Activated T-cell treated with anti-CD3 and anti-CD28 coated beads, Interleukin-2, amount 50 U/mL, for 72 hours (primary cell): ENCODE measurements at regions not wholly inside any gene's neighbourhood (a gene's known extent, or its start where the extent isn't known, plus 50 kb on each side); places are given as distances from the start of the nearest gene placed in this dataset.

Experiments
- ATAC-seq, 2 donors: fragments of 150-1000 bp; cut with Tn5 transposase; replicated peaks in 1 of 2; 2 replicates each; pipeline ENCODE4 v1.10.0; 2021; ENCODE audit warnings: moderate library complexity in 2 of 2, mild to moderate bottlenecking in 1 of 2
- DNase-seq, 2 donors: peaks; one replicate each; pipeline ENCODE4 v3.0.0; 2021 to 2022; ENCODE audit warnings: mixed read lengths in 1 of 2
- H3K27ac Mint-ChIP-seq: one replicate; pipeline ENCODE4 v1.8.0; 2022; ENCODE audit warnings: mild to moderate bottlenecking, moderate library complexity, mixed read lengths
- H3K27me3 Mint-ChIP-seq: one replicate; pipeline ENCODE4 v1.8.0; 2022; ENCODE audit warnings: low read depth, mixed read lengths
- H3K36me3 Mint-ChIP-seq, 2 donors: one replicate each; pipeline ENCODE4 v1.8.0; 2022; ENCODE audit warnings: mixed read lengths in 2 of 2, mild to moderate bottlenecking in 1 of 2; ENCODE audit not compliant: insufficient read depth in 2 of 2
- H3K4me1 Mint-ChIP-seq: one replicate; pipeline ENCODE4 v1.8.0; 2022; ENCODE audit warnings: low read depth, mixed read lengths
- H3K4me3 Mint-ChIP-seq, 2 donors: one replicate each; pipeline ENCODE4 v1.8.0; 2022; ENCODE audit warnings: mild to moderate bottlenecking in 2 of 2, mixed read lengths in 2 of 2, moderate library complexity in 2 of 2
- H3K9me3 Mint-ChIP-seq, 2 donors: one replicate each; pipeline ENCODE4 v1.8.0; 2022; ENCODE audit warnings: mixed read lengths in 2 of 2

- Mint-ChIP-seq H3K27me3 (peaks cover 16% of the 10 kb centered on the region), H3K36me3 (no peaks in the 10 kb centered on the region), H3K4me3 (no peak overlapping the region), H3K9me3 (no peaks in the 10 kb centered on the region), H3K4me1 (peaks cover 4% of the 10 kb centered on the region), H3K27ac (no peak overlapping the region)
- no peak for ATAC-seq
- no peak for DNase-seq
These were observed 80.5 kb downstream of the VEGFA start for GRCh38 chr6:43850314-43851203.

DNA sequence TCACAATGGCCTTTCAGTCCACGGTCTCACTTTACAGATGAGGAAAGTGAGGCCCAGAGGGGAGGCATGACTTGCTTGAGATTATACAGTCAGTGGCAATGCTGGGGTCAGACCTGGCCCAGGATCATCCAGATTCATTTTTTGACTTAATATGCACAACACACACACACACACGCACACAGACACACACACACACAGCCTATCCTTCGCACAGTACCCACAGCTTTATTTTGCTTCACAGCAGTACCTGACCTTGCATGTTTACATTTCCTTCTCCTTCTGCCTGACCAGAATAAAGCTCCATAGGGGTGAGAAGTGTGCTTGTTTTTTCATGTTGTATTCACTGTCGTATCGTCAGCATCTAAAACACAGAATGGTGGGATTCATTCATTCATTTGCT lies 79.8 kb downstream of the VEGFA start:
- DNase-seq (no peak), ATAC-seq (no peak)
- H3K27me3 Mint-ChIP-seq, result peaks cover 21% of the 10 kb centered on the region
- peaks cover 4% of the 10 kb centered on the region for H3K4me1 Mint-ChIP-seq
- no peaks in the 10 kb centered on the region for H3K9me3 Mint-ChIP-seq
- H3K36me3 Mint-ChIP-seq, result no peaks in the 10 kb centered on the region
- H3K27ac Mint-ChIP-seq, result no peak overlapping the region
- no peak overlapping the region for H3K4me3 Mint-ChIP-seq

DNA sequence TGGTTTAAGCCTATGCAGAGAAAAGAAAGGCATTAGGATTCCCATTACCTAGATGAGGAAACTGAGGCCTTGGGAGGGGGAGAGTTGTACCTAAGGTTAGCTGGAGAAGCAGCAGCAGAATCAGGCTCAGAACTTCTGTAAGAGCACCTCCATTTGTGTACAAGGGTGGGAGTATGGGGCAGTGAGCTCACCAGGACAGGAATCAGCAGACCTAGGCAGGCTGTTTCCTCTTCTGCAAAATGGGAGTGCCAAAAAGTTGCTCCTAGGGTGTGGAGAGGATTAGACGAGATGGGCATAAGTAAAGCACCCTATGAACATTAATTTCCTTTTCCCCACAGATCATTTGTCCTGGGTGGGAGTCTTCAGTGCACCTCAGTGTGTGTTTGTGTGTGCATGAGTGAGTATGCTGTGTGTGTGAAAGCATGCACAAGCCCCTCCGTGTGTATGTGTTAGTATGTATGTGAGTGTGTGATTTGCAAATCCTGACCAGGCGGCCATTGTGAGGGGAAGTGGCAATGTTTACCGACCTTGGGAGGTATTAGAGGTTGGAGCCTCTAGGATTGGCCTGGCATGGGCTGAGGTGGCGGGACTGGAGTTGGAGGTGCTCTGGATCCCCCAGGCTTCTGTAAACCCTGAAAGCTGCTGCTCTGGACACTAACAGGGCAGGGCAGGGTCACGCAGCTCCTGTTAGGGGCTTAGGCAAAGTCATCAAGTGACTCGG lies 78.8 kb downstream of the VEGFA start:
- DNase-seq (no peak), ATAC-seq (no peak)
- H3K4me3 Mint-ChIP-seq, result no peak overlapping the region
- H3K27ac Mint-ChIP-seq, result no peak overlapping the region
- H3K27me3 Mint-ChIP-seq, result peaks cover 21% of the 10 kb centered on the region
- H3K9me3 Mint-ChIP-seq, result no peaks in the 10 kb centered on the region
- H3K36me3 Mint-ChIP-seq, result no peaks in the 10 kb centered on the region
- H3K4me1 Mint-ChIP-seq, result peaks cover 4% of the 10 kb centered on the region

- ATAC-seq (no peak), DNase-seq (no peak)
- H3K4me3 Mint-ChIP-seq, result no peak overlapping the region
- H3K27me3 Mint-ChIP-seq, result peaks cover 21% of the 10 kb centered on the region
- H3K36me3 Mint-ChIP-seq, result no peaks in the 10 kb centered on the region
- H3K27ac Mint-ChIP-seq, result no peak overlapping the region
- peaks cover 4% of the 10 kb centered on the region for H3K4me1 Mint-ChIP-seq
- no peaks in the 10 kb centered on the region for H3K9me3 Mint-ChIP-seq
These were observed 78.0 kb downstream of the VEGFA start for GRCh38 chr6:43847741-43848630.

DNA sequence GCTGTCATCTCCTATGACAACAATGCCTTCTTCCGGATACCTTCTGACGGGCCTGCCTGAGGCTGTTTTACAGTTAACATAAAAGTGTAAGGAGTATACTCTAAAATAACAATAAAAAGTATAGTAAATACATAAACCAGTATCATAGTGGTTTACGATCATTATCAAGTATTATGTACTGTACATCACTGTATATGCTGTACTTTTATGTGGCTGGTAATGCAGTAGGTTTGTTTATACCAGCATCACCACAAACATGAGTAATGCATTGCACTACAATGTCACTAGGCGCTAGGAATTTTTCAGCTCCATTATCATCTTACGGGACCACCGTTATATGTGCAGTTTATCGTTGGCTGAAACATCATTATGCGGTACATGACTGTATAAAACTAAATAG lies 76.5 kb downstream of the VEGFA start:
- Mint-ChIP-seq H3K27ac (no peak overlapping the region), H3K9me3 (no peaks in the 10 kb centered on the region), H3K27me3 (peaks cover 21% of the 10 kb centered on the region), H3K36me3 (no peaks in the 10 kb centered on the region), H3K4me3 (no peak overlapping the region), H3K4me1 (peaks cover 4% of the 10 kb centered on the region)
- ATAC-seq (no peak), DNase-seq (no peak)

DNA sequence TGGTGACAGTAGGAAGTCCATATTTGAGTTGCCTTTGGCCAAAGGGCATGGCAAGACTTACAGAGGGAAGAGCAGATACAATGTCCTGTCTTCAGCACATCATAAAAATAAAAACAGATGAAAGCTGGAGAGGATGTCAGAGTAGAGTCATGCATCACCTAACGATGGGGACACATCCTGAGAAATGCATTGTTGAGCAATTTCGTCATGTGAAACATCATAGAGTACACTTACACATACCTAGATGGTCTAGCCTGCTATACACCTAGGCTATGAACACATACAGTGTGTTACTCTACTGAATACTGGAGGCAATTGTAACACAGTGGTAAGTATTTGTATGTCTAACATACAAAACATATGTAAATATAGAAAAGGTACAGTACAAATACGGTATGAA lies 75.6 kb downstream of the VEGFA start:
- peaks cover 4% of the 10 kb centered on the region for H3K4me1 Mint-ChIP-seq
- H3K9me3 Mint-ChIP-seq, result no peaks in the 10 kb centered on the region
- no peaks in the 10 kb centered on the region for H3K36me3 Mint-ChIP-seq
- H3K27ac Mint-ChIP-seq, result no peak overlapping the region
- ATAC-seq (peak in 1 of 2 donors; percentile 19), DNase-seq (no peak)
- peaks cover 21% of the 10 kb centered on the region for H3K27me3 Mint-ChIP-seq
- no peak overlapping the region for H3K4me3 Mint-ChIP-seq

GRCh38 chr6:43843669-43844171 lies 73.7 kb downstream of the VEGFA start:
- DNase-seq (no peak), ATAC-seq (no peak)
- Mint-ChIP-seq H3K4me1 (peaks cover 4% of the 10 kb centered on the region), H3K27me3 (peaks cover 21% of the 10 kb centered on the region), H3K4me3 (no peak overlapping the region), H3K9me3 (no peaks in the 10 kb centered on the region), H3K27ac (no peak overlapping the region), H3K36me3 (no peaks in the 10 kb centered on the region)

DNA sequence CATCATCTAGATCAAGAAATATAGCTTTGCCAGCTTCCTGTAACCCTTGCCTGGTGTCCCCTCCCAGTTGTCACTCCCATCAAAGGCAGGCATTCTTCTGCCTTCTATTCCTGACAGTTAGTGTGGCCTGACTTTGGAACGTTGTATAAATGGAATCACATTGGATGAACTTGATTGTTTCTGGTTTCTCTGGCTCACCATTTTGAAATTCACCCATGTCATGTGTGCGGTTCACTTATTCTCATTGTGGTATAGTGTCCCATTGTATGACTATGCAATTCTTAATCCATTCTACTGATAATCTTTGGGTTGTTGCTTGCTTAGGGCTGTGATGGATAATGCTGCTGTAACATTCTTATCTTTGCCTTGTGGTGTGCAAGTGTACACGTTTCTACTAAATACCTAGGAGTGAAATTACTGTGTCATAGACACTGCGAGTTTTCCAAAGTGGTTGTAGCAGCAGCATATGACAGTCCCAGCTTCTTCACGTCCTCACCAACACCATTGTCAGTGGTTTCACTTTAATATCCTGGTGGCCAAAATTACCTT lies 73.2 kb downstream of the VEGFA start:
- no peak overlapping the region for H3K27ac Mint-ChIP-seq
- DNase-seq (no peak), ATAC-seq (no peak)
- no peaks in the 10 kb centered on the region for H3K36me3 Mint-ChIP-seq
- H3K4me3 Mint-ChIP-seq, result no peak overlapping the region
- H3K4me1 Mint-ChIP-seq, result peaks cover 4% of the 10 kb centered on the region
- H3K9me3 Mint-ChIP-seq, result no peaks in the 10 kb centered on the region
- H3K27me3 Mint-ChIP-seq, result peaks cover 15% of the 10 kb centered on the region

DNA sequence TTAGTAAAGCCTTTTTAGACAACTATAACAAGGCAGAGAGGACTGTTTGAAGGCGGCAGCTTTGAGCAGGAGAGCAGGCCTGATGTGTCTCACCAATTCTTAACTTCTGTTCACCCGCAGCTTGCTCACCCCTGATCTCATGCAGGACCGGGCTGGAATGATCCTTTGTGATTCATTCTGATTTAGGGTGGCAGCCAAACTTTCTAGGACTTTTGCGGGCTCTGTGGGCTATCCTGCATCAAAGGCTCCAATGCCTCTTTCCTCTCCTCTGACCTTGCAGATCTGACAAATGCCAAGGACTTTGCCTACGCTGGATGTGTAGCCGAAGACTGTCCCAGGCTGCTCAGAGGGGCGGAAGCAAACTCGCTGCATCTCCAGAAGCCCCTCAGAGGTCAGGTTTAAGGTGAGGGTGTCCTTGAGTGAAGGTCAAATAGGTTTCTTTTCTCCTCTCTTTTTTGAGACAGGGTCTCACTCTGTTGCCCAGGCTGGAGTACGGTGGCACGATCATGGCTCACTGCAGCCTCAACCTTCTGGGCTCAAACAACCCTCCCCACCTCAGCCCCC lies 72.3 kb downstream of the VEGFA start:
- no peak overlapping the region for H3K27ac Mint-ChIP-seq
- H3K36me3 Mint-ChIP-seq, result no peaks in the 10 kb centered on the region
- H3K4me1 Mint-ChIP-seq, result no peaks in the 10 kb centered on the region
- H3K27me3 Mint-ChIP-seq, result peaks cover 7% of the 10 kb centered on the region
- H3K4me3 Mint-ChIP-seq, result no peak overlapping the region
- ATAC-seq, result no peak
- DNase-seq, result no peak
- no peaks in the 10 kb centered on the region for H3K9me3 Mint-ChIP-seq

- ATAC-seq (no peak), DNase-seq (no peak)
- Mint-ChIP-seq H3K27ac (no peak overlapping the region), H3K9me3 (no peaks in the 10 kb centered on the region), H3K4me3 (no peak overlapping the region), H3K36me3 (no peaks in the 10 kb centered on the region), H3K4me1 (no peaks in the 10 kb centered on the region), H3K27me3 (peaks cover 7% of the 10 kb centered on the region)
These were observed 70.6 kb downstream of the VEGFA start for GRCh38 chr6:43840490-43841218.

- ATAC-seq (peak in 1 of 2 donors; percentile 30), DNase-seq (peak in 1 of 2 donors; percentile 6)
- Mint-ChIP-seq H3K4me1 (no peaks in the 10 kb centered on the region), H3K9me3 (no peaks in the 10 kb centered on the region), H3K27ac (no peak overlapping the region), H3K36me3 (no peaks in the 10 kb centered on the region), H3K4me3 (no peak overlapping the region), H3K27me3 (no peaks in the 10 kb centered on the region)
These were observed 68.4 kb downstream of the VEGFA start for GRCh38 chr6:43838276-43839036.
